Activated B cell treated with CpG ODN at 0.5 μM for 24 hours (primary cell): ENCODE measurements at regions not wholly inside any gene's neighbourhood (a gene's known extent, or its start where the extent isn't known, plus 50 kb on each side); places are given as distances from the start of the nearest gene placed in this dataset.

Experiments
- ATAC-seq: fragments of 200-7000 bp; cut with Tn5 transposase; one replicate; pipeline ENCODE4 v1.10.0; 2021; ENCODE audit warnings: low read depth, mild to moderate bottlenecking, moderate library complexity
- CTCF ChIA-PET: fragments of 350-600 bp; sonication (Branson Sonifier 250); formaldehyde crosslinking; loops from one replicate; lab custom pipeline; 2021; ENCODE audit warnings: antibody characterized with exemption; lab: Charles Lee
- POLR2A ChIA-PET: fragments of 350-600 bp; sonication (Branson Sonifier 250); formaldehyde crosslinking; loops from one replicate; lab custom pipeline; 2021; ENCODE audit warnings: antibody characterized with exemption; lab: Charles Lee
- DNase-seq: peaks from one replicate; pipeline ENCODE4 v3.0.0; 2022
- H3K27ac Mint-ChIP-seq: one replicate; pipeline ENCODE4 v1.8.0; 2020; ENCODE audit warnings: mixed read lengths
- H3K27me3 Mint-ChIP-seq: one replicate; pipeline ENCODE4 v1.8.0; 2021; ENCODE audit warnings: mixed read lengths
- H3K36me3 Mint-ChIP-seq: one replicate; pipeline ENCODE4 v1.8.0; 2021; ENCODE audit warnings: low read depth, mixed read lengths
- H3K4me1 Mint-ChIP-seq: one replicate; pipeline ENCODE4 v1.8.0; 2021; ENCODE audit warnings: mixed read lengths
- H3K4me3 Mint-ChIP-seq: one replicate; pipeline ENCODE4 v1.8.0; 2020; ENCODE audit warnings: mild to moderate bottlenecking, mixed read lengths
- H3K9me3 Mint-ChIP-seq: one replicate; pipeline ENCODE4 v1.8.0; 2020; ENCODE audit warnings: mixed read lengths
- intact Hi-C: fragments of 100-400 bp; cut with micrococcal nuclease; formaldehyde crosslinking; loops from one replicate; pipeline ENCODE4 v1.15.1; 2024
- TF ChIP-seq, protein P1 (sequence below): fragments of 200-600 bp; IDR thresholded peaks from one replicate; pipeline ENCODE4 v1.8.0; 2022; ENCODE audit warnings: antibody characterized with exemption, mild to moderate bottlenecking

DNA sequence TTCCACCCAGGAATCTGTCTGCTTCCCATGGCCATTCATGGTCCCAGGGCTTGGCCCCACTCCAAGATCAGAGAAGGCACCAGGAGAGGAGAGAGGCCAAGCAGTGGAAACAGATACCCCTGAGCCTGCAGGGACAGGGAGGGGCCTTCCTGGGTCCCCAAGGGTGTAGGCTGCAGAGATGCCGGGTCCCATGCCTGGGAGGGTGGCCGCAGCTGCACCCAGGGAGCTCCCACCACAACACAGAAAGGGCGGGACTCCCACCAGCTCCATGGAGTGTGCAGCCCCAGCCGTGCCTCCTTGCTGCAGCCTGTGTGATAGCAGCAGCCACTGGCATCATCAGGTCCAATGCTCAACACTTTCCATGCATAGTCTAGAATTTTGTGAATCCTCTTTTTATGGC is 331.5 kb downstream of the UACA start:
- CTCF ChIA-PET: no interaction called here
- Mint-ChIP-seq H3K9me3 (no peaks in the 10 kb centered on the region), H3K27ac (no peak overlapping the region), H3K4me3 (no peak overlapping the region), H3K27me3 (no peaks in the 10 kb centered on the region), H3K36me3 (no peaks in the 10 kb centered on the region), H3K4me1 (peaks cover 30% of the 10 kb centered on the region)
- intact Hi-C loops: no loop called here
- POLR2A ChIA-PET: no interaction called here
- DNase-seq: no peak
- no peak for ATAC-seq
- TF ChIP-seq, protein P1, sequence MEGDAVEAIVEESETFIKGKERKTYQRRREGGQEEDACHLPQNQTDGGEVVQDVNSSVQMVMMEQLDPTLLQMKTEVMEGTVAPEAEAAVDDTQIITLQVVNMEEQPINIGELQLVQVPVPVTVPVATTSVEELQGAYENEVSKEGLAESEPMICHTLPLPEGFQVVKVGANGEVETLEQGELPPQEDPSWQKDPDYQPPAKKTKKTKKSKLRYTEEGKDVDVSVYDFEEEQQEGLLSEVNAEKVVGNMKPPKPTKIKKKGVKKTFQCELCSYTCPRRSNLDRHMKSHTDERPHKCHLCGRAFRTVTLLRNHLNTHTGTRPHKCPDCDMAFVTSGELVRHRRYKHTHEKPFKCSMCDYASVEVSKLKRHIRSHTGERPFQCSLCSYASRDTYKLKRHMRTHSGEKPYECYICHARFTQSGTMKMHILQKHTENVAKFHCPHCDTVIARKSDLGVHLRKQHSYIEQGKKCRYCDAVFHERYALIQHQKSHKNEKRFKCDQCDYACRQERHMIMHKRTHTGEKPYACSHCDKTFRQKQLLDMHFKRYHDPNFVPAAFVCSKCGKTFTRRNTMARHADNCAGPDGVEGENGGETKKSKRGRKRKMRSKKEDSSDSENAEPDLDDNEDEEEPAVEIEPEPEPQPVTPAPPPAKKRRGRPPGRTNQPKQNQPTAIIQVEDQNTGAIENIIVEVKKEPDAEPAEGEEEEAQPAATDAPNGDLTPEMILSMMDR: no peak

DNA sequence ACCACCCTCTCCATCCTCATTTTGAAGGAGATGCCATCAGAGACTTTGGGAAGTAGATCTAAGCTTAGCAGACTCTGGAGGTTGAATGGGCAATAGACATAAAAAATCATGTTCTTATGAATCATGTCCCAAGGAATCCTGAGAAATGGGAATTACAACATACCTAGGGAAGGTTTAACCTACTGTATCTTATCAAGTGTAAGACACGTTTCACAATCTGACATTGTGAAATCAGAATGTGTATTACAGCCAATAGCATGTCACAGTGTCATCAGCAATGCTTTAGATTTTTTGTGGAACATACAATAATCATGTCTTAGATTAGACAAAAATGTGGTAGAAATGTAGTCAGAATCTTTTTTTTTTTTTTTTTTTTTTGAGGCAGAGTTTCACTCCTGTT is 332.4 kb upstream of the TLE3 start:
- Mint-ChIP-seq H3K36me3 (no peaks in the 10 kb centered on the region), H3K9me3 (no peaks in the 10 kb centered on the region), H3K27me3 (no peaks in the 10 kb centered on the region), H3K4me1 (peaks cover 20% of the 10 kb centered on the region), H3K27ac (no peak overlapping the region), H3K4me3 (no peak overlapping the region)
- CTCF ChIA-PET: interaction anchor here (1.3 kb wide), 1 partner anchor 37 kb away, joined by 3 read pairs; no protein-coding TSS in a partner anchor
- POLR2A ChIA-PET: no interaction called here
- DNase-seq (no peak), ATAC-seq (no peak)
- TF ChIP-seq, protein P1: no peak
- intact Hi-C loops: no loop called here

DNA sequence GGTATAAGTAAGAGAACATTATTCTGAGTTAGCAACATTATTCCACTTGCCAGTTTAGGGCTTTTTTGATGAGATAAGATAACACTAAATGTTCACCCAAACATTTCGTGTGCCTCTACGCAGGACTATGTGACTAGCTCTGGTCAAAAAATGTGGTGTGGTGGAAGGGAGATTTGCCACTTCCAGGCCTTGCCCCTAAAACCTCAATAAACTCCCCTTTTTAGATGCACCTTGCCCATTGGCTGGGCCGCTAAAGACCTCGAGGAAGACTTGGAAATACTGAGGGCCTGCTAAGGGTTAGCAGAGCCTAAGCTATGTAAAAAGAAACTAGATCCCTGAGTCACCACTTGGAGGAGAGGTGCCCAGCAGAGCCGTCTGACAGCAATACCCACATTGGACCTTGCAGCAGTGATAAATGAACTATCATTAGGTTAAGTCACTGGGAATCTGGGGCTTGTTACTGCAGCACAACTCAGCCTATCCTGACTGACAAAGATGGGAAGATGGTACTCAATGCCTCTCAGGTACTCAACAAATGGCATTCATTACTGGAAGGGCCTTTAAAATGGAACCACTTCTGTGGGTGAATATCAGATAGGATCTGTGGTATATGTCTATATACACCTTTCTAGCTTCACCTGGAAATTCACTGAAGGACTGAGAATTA is 331.5 kb upstream of the TLE3 start:
- TF ChIP-seq, protein P1: no peak
- CTCF ChIA-PET: no interaction called here

DNA sequence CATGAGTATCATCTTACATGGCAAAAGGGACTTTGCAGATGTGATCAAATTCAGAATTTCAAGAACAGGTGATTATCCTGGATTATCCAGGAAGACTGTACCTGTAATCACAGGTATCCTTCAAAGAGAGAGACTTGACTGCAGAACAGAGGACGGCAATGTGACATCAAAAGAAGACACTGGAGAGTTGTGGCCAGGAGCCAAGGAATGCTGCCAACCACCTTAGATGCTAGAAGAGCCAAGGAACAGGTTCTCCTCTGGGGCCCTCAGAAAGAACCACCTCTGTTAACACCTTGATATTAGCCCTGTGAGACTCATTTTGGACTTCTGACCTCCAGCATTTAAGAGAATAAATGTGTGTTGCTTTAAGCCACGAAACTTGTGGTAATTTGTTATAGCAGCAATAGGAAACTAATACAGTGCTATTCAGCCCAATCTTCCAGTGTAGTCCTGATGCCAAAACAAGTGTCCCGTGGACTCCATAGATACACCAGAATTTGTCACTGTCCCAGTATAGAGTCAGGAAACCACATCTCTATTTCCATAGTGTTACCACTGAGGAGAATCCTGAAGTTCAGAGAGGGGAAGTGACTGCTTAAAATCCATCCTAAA is 330.6 kb upstream of the TLE3 start:
- DNase-seq (no peak), ATAC-seq (no peak)
- Mint-ChIP-seq H3K9me3 (peaks cover 2% of the 10 kb centered on the region), H3K4me1 (peaks cover 20% of the 10 kb centered on the region), H3K36me3 (no peaks in the 10 kb centered on the region), H3K27me3 (no peaks in the 10 kb centered on the region), H3K27ac (no peak overlapping the region), H3K4me3 (no peak overlapping the region)
- intact Hi-C loops: no loop called here
- CTCF ChIA-PET: no interaction called here
- TF ChIP-seq, protein P1: no peak
- POLR2A ChIA-PET: no interaction called here

More for the DNA sequence above, 331.5 kb upstream of the TLE3 start:
- intact Hi-C loops: no loop called here
- Mint-ChIP-seq H3K36me3 (no peaks in the 10 kb centered on the region), H3K4me1 (peaks cover 20% of the 10 kb centered on the region), H3K27me3 (no peaks in the 10 kb centered on the region), H3K9me3 (peaks cover 2% of the 10 kb centered on the region), H3K27ac (no peak overlapping the region), H3K4me3 (no peak overlapping the region)
- POLR2A ChIA-PET: no interaction called here
- DNase-seq (no peak), ATAC-seq (no peak)

DNA sequence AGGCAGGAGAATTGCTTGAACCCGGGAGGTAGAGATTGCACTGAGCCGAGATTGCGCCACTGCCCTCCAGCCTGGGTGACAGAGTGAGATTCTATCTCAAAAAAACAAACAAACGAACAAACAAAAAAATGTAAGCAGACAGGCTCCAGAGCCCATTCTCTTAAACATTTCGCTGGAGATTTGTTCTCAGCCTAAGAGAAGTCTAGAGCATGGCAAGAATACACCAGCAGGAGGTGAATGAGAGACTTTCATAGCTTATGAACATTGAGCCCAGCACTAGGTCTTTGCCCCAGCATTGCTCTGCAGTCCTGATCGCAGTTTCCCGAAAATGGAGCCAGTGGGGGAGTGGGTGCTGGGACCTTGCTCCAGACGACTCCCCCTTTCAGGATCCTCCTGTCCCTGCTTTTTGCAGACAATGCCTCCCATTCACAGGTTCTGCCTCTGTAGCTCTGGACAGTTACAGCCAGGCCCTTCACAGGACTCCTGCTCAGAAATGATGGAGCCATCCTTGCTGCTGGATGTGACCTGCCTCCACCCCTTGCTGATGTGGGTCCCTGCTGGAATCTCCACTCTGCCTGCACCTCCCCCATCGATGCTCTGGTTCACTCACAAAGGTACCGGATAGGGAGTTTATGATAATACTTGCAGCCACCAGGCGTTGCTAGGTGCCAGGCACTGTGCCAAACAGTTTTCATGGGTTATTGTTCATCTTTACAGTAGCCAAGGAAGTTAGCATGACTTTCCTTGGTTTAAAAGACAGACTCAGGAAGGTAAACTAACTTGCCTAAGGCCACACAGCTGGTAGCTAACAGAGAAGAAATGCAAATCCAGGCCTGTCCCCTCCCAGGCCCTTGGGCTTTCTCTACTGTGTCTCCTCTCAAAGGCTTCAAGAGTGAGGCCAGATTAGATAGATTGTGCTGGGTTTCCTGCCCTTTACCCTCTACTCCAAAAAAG is 329.7 kb upstream of the TLE3 start:
- H3K4me3 Mint-ChIP-seq: no peak overlapping the region
- intact Hi-C loops: no loop called here
- H3K36me3 Mint-ChIP-seq: no peaks in the 10 kb centered on the region
- DNase-seq: no peak
- peak; percentile 45 for ATAC-seq
- TF ChIP-seq, protein P1: no peak
- H3K4me1 Mint-ChIP-seq: peaks cover 20% of the 10 kb centered on the region
- peaks cover 2% of the 10 kb centered on the region for H3K9me3 Mint-ChIP-seq
- no peak overlapping the region for H3K27ac Mint-ChIP-seq
- H3K27me3 Mint-ChIP-seq: no peaks in the 10 kb centered on the region
- ChIA-PET POLR2A (no interaction called here), CTCF (no interaction called here)
